Renal cortical epithelial cell (primary cell): ENCODE measurements at regions not wholly inside any gene's neighbourhood (a gene's known extent, or its start where the extent isn't known, plus 50 kb on each side); places are given as distances from the start of the nearest gene placed in this dataset.
"Not testable (repeated sequence)": the region's sequence is repeated elsewhere in the genome, so short reads cannot be mapped to it uniquely, and the experiment has no call there.

Experiments
- DNase-seq: peaks from one replicate; pipeline ENCODE4 v3.0.0-alpha.2; 2011; ENCODE audit warnings: low read depth

DNA sequence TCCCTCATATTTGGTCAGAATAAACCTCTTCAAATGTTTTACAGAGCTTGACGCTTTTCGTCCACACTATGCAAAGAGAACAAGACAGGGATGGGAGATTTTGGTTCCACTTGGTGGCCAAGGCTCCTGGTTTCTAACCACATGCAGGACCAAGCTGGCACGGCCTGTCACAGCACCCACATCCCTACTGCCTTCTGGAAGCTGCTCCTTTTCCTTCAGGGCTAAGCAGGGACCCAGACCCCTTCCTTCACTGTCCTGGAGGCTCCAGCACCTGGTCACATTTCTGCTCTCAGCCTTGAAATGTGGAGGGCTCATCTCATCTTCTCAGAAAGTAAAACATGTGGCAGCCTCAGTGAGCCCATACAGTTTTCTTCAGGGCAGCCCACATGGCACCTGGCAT is 50.4 kb upstream of the ARHGEF7 start:
- no peak for DNase-seq

DNA sequence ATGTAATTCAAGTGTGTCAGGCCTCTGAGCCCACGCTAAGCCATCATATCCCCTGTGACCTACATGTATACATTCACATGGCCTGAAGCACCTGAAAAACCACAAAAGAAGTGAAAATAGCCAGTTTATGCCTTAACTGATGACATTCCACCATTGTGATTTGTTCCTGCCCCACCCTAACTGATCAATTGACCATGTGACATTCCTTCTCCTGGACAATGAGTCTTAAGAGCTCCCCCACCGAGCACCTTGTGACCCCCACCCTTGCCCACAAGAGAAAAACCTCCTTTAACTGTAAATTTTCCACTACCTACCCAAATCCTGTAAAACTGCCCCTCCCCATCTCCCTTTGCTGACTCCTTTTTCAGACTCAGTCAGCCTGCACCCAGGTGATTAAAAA is 52.1 kb upstream of the ARHGEF7 start:
- no peak for DNase-seq

DNA sequence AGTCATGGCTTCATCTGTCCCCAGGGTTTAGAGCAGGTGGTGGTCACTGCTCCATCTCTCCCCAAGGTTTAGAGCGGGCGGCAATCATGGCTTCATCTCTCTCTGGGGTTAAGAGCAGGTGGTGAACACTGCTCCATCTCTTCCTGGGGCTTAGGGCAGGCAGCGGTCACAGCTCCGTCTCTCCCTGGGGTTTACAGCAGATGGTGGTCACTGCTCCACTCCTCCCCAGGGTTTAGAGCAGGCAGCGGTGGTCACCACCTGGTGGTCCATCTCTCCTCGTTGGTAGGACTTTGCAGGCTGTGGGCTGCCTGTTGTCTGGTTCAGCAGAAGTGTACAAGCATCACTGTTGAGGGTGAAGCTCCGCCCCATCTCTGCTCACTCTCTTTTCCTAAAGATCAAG is 52.8 kb upstream of the ARHGEF7 start:
- no peak for DNase-seq

GRCh38 chr13:111061358-111062045 is 53.6 kb upstream of the ARHGEF7 start:
- no peak for DNase-seq

DNA sequence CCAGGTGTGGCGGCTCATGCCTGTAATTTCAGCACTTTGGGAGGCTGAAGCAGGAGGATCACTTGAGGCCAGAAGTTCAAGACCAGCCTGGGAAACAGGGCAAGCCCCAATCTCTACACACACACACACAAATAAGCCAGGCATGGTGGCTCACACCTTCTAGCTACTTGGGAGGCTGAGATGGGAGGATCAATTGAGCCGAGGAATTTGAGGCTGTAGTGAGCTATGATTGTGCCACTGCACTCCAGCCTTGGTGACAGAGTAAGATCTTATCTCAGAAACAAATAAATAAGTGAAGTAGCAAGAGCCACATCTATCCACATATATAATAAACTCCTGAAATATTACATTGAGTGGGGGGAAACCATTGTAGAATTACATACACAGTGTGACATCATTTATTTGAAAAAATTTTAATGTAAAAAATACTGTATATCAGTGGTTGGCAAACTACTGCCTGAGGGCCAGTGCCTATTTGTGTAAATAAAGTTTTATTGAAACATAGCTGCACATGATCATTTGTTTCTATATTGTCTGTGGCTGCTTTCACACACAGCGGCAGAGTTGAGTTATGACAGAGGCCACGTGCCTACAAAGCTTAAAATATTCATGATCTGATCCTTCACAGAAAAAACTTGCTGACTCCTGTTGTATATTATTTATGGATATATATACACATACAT is 54.7 kb upstream of the ARHGEF7 start:
- no peak for DNase-seq

DNA sequence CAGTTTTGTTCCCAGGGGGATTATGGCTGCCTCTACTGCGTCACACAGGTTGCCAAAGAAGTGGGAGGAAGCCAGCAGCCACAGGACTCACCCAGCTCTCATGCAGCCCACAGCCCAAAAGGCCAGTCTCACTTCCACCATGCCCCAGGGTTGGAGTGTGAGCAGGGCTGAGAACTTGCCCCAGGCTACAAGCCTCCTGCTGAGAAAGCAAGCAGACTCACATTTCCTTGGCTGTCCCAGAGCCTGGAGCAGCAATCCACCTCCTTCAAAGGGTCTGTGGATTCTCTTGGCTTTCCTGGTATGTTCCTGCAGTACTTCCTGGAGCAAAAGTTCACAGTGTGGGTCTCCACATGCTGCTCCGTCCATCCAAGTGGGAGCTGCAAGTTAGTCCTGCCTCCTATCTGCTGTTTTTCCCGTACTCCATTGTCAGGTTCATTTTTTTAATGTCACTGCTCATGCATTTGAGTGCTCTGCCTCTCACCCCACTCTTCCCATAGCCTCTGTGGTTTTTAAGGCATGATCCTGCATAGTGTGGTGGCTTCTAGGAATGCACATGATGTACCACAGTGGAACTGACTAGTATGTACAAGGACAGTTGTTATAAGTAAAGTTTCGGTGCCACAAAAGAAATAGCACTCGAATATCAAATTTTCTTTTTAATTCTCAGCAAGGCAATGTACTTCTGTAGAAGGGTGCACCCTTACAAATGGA is 56.2 kb upstream of the ARHGEF7 start:
- no peak for DNase-seq

GRCh38 chr13:111058339-111058738 is 56.8 kb upstream of the ARHGEF7 start:
- DNase-seq = not testable (repeated sequence)

GRCh38 chr13:111051726-111052232 is 63.3 kb upstream of the ARHGEF7 start:
- not testable (repeated sequence) for DNase-seq

- no peak for DNase-seq
Measured at GRCh38 chr13:111051041-111051725, 63.9 kb upstream of the ARHGEF7 start.

DNA sequence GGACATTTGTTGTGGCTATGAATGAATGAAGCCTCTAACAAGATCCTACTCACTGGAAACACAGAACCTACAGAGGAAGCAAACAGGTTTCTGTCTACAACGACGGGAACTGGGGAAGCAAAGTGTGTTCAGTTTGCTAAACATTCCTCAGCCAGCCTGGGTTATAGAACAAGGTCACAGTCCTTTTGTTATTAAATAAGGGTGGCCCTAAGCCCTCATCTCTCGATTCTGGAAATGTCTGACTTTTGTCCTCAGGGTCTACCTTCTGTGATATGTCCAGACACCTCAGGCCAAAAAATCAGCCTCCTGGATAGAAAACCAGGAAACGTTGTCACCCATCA is 64.6 kb upstream of the ARHGEF7 start:
- no peak for DNase-seq

DNA sequence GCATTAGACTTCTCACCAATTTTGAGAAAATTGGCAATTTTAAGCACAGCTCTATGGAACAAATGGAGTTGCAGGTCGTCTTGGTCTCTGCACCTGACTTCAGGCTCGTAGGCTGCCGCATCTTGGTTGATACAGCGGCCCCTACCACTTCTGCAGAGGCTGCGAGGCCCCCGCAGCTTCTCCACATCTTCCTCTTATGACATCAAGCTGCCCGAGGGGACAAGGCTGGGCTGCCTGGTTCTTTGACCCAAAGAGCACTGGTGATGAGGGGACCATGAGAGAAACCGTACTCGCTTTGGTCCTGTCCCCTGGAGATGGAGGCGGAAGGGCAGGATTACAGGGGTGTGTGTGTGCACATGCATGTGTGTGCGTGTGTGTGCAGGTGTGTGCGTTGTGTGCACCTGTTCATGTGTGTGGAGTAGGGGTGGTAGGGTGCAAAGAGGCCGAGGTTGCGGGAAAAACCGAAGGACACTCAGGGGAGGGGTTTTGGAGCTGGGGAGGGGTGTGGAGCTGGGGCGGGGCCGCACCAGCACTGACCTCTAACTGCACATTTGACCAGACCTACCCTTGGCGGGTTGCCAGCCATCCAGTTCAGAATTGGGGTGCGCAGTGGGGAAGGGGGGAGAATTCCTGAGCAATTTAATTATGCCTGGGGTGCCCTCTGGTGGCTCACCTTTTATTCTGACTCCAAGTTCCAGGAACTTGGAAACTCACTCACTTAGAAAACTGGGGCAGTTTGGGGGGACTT is 65.1 kb upstream of the ARHGEF7 start:
- no peak for DNase-seq

DNA sequence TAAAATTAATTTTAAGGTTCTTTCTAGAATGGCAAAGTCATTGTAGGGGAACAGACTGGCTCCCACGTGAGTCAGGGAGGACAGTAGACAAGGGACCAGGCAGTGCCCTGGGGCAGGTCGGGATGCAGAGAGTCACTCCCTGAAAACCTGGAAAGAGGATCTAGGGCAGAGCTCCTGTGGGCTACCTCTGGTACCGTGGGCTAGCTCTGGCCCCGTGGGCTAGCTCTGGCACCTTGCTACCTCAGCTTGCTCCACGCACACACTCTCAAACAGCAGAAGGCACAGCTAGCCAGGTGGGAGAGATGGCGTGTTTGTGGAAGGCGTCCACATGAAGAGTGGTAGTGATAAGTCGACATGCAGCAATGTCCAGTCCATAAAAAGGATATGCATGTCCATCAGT is 66.7 kb upstream of the ARHGEF7 start:
- DNase-seq = no peak

- DNase-seq = no peak
Measured at GRCh38 chr13:111047326-111047725, 67.8 kb upstream of the ARHGEF7 start.

DNA sequence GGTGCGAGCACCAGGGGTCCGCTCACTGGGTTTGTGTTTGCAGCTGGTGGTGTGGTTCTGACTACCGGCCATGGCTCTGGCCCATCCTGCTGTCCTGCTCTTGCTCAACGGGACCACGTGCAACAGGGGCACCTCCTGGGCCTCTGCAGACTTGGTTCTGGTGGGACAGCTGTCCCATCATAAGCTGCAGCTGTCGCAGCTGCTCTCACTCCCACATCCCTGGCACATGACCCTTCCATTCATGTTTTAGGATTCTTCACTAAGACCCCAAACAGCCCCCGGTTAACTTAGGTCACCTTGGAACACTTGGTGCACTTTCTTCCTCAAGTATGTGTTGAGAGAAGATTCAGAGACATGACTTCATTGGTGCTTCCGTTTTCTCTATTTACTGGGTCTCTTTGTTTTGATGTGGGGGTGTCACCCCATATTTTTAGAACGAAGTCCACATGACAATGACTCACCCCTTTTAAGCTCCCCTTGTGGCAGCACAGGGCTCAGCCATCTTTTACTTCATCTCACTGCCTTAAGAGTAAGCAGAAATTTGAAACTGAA is 68.4 kb upstream of the ARHGEF7 start:
- DNase-seq = no peak

GRCh38 chr13:111045170-111045569 is 69.9 kb upstream of the ARHGEF7 start:
- no peak for DNase-seq

DNA sequence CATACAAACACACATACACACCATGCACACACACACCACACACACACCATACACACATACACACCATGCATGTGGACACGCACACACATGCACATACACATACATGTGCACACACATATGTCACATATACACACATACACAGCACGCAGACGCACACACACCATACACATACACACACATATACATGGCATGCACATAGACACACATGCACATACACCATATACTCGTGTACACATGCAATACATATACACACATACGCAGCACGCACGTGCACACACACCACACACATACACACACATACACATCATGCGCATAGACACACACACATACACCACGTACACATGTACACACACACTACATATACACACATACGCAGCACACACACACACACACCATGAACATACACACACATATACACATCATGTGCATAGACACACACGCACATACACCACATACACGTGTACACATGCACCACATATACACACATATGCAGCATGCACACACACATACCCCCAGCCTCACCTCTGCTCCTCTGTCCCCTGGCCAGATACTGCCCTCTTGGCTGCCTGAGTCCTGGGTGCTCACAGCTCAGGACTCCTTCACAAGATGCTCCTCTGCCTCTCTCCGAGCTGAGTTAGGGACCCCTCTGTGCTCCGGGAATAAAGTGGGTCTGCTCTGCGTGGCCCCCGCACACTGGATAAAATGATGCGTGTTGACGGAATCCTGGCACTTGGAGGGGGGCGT is 70.9 kb upstream of the ARHGEF7 start:
- DNase-seq = no peak

GRCh38 chr13:111043575-111043982 is 71.5 kb upstream of the ARHGEF7 start:
- peak; percentile 14 for DNase-seq

DNA sequence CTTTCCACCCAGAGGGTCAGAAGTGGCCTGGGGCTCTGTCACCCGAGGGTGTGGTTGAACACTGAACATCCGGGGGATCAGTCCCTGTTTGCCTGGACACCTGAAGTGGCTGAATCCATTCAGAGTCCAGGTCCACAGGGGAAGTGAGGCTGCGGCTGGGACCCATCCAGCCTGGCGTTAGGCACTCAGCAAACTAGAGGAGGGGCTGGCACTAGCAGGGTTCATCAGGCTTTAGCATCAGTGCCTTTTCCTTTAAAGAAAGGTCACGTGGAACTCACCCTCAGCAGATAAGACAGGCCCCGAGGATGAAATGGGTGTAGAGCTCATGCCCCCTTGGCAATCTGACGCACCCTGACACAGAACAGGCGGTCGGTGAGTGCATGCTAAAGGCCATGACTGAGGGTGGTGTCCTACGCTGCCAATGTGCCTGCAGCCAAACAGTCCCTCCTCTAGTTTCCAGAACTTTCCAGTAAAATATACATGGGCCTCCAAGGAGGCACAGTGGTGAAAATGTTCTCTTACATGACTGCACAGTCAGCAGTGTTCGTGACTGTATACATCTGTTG is 72.4 kb upstream of the ARHGEF7 start:
- DNase-seq = no peak

- no peak for DNase-seq
Measured at GRCh38 chr13:111040830-111041229, 74.3 kb upstream of the ARHGEF7 start.

DNA sequence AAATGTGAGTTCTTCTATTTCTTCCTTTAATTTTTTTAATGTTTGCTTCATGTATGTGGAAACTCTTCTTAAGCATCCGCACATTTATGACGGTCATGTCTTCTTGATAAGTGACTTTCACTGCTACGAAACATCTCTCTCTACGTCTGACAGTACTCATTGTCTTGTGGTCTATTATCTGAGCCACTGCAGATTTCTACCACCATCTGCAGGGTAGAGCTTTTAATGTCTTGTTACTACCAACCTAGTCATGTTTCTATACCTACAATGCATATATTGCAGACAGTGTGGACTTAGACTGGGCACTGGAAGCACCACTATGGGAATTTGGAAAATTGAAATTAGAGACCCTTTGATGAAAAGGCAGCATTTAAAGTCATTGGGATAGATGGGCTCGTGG is 75.4 kb upstream of the ARHGEF7 start:
- DNase-seq = no peak
